Adipocyte (in vitro differentiated cells): ENCODE measurements at regions not wholly inside any gene's neighbourhood (a gene's known extent, or its start where the extent isn't known, plus 50 kb on each side); places are given as distances from the start of the nearest gene placed in this dataset.

Experiments used
- DNase-seq: peaks from one replicate; pipeline ENCODE4 v3.0.0-alpha.2; 2015; ENCODE audit warnings: low read depth
- H3K27me3 ChIP-seq: replicated peaks from 2 replicates; pipeline ENCODE4 v1.7.0; 2013; ENCODE audit warnings: mild to moderate bottlenecking, low read length, moderate library complexity; ENCODE audit not compliant: control insufficient read depth, insufficient read depth
- H3K36me3 ChIP-seq: 2 replicates; pipeline ENCODE4 v1.7.0; 2013; ENCODE audit warnings: low read length, mild to moderate bottlenecking, moderate library complexity; ENCODE audit not compliant: control insufficient read depth, insufficient read depth, severe bottlenecking
- H3K4me1 ChIP-seq: 2 replicates; pipeline ENCODE4 v1.7.0; 2013; ENCODE audit warnings: mild to moderate bottlenecking, low read length, moderate library complexity; ENCODE audit not compliant: control insufficient read depth, insufficient read depth
- H3K4me3 ChIP-seq: 2 replicates; pipeline ENCODE4 v1.7.0; 2013; ENCODE audit warnings: mild to moderate bottlenecking, low read length, moderate library complexity
- H3K9ac ChIP-seq: 2 replicates; pipeline ENCODE4 v1.7.0; 2013; ENCODE audit warnings: mild to moderate bottlenecking, low read length, moderate library complexity
- H3K9me3 ChIP-seq: 2 replicates; pipeline ENCODE4 v1.7.0; 2013; ENCODE audit warnings: mild to moderate bottlenecking, low read length, moderate library complexity; ENCODE audit not compliant: control insufficient read depth

GRCh38 chr13:107712145-107712860 lies 503.0 kb downstream of the LIG4 start:
- H3K4me3 ChIP-seq = no peak overlapping the region
- H3K9ac ChIP-seq = no peak overlapping the region
- H3K27me3 ChIP-seq = no peaks in the 10 kb centered on the region
- no peaks in the 10 kb centered on the region for H3K36me3 ChIP-seq
- H3K9me3 ChIP-seq = no peaks in the 10 kb centered on the region
- no peak for DNase-seq
- no peaks in the 10 kb centered on the region for H3K4me1 ChIP-seq

- no peak for DNase-seq
- no peaks in the 10 kb centered on the region for H3K4me1 ChIP-seq
- no peak overlapping the region for H3K9ac ChIP-seq
- H3K9me3 ChIP-seq = no peaks in the 10 kb centered on the region
- H3K4me3 ChIP-seq = no peak overlapping the region
- no peaks in the 10 kb centered on the region for H3K27me3 ChIP-seq
- no peaks in the 10 kb centered on the region for H3K36me3 ChIP-seq
These were observed 525.2 kb downstream of the LIG4 start for GRCh38 chr13:107690181-107690580.

- no peak for DNase-seq
- no peak overlapping the region for H3K4me3 ChIP-seq
- H3K36me3 ChIP-seq = no peaks in the 10 kb centered on the region
- H3K27me3 ChIP-seq = no peaks in the 10 kb centered on the region
- no peak overlapping the region for H3K9ac ChIP-seq
- no peaks in the 10 kb centered on the region for H3K9me3 ChIP-seq
- H3K4me1 ChIP-seq = no peaks in the 10 kb centered on the region
These were observed 529.5 kb downstream of the LIG4 start for GRCh38 chr13:107685876-107686275.

GRCh38 chr13:107681600-107681999 lies 533.7 kb downstream of the LIG4 start:
- no peak for DNase-seq
- no peaks in the 10 kb centered on the region for H3K9me3 ChIP-seq
- H3K27me3 ChIP-seq = no peaks in the 10 kb centered on the region
- no peaks in the 10 kb centered on the region for H3K4me1 ChIP-seq
- H3K9ac ChIP-seq = no peak overlapping the region
- no peak overlapping the region for H3K4me3 ChIP-seq
- H3K36me3 ChIP-seq = no peaks in the 10 kb centered on the region

GRCh38 chr13:107680115-107680514 lies 535.2 kb downstream of the LIG4 start:
- Histone ChIP-seq H3K36me3 (no peaks in the 10 kb centered on the region), H3K9ac (no peak overlapping the region), H3K4me1 (no peaks in the 10 kb centered on the region), H3K4me3 (no peak overlapping the region), H3K9me3 (no peaks in the 10 kb centered on the region), H3K27me3 (no peaks in the 10 kb centered on the region)
- DNase-seq = no peak

- Histone ChIP-seq H3K4me3 (no peak overlapping the region), H3K27me3 (no peaks in the 10 kb centered on the region), H3K9me3 (no peaks in the 10 kb centered on the region), H3K9ac (no peak overlapping the region), H3K4me1 (no peaks in the 10 kb centered on the region), H3K36me3 (no peaks in the 10 kb centered on the region)
- peak; percentile 17 for DNase-seq
These were observed 537.2 kb downstream of the LIG4 start for GRCh38 chr13:107678075-107678689.

- DNase-seq = no peak
- Histone ChIP-seq H3K36me3 (no peaks in the 10 kb centered on the region), H3K4me1 (no peaks in the 10 kb centered on the region), H3K27me3 (no peaks in the 10 kb centered on the region), H3K9me3 (no peaks in the 10 kb centered on the region), H3K4me3 (no peak overlapping the region), H3K9ac (no peak overlapping the region)
These were observed 539.3 kb downstream of the LIG4 start for GRCh38 chr13:107675847-107676550.

- DNase-seq = no peak
- H3K36me3 ChIP-seq = no peaks in the 10 kb centered on the region
- H3K4me1 ChIP-seq = no peaks in the 10 kb centered on the region
- H3K9me3 ChIP-seq = no peaks in the 10 kb centered on the region
- no peak overlapping the region for H3K4me3 ChIP-seq
- H3K27me3 ChIP-seq = no peaks in the 10 kb centered on the region
- no peak overlapping the region for H3K9ac ChIP-seq
These were observed 545.8 kb downstream of the LIG4 start for GRCh38 chr13:107669391-107669993.

- H3K27me3 ChIP-seq = no peaks in the 10 kb centered on the region
- no peak for DNase-seq
- H3K9ac ChIP-seq = no peak overlapping the region
- H3K9me3 ChIP-seq = no peaks in the 10 kb centered on the region
- no peaks in the 10 kb centered on the region for H3K36me3 ChIP-seq
- H3K4me3 ChIP-seq = no peak overlapping the region
- no peaks in the 10 kb centered on the region for H3K4me1 ChIP-seq
These were observed 549.3 kb downstream of the LIG4 start for GRCh38 chr13:107665926-107666458.

GRCh38 chr13:107650081-107650701 lies 565.1 kb downstream of the LIG4 start:
- DNase-seq = peak; percentile 89
- no peaks in the 10 kb centered on the region for H3K36me3 ChIP-seq
- H3K9me3 ChIP-seq = no peaks in the 10 kb centered on the region
- H3K9ac ChIP-seq = no peak overlapping the region
- no peaks in the 10 kb centered on the region for H3K27me3 ChIP-seq
- no peaks in the 10 kb centered on the region for H3K4me1 ChIP-seq
- H3K4me3 ChIP-seq = no peak overlapping the region

GRCh38 chr13:107649079-107649478 lies 566.3 kb downstream of the LIG4 start:
- no peak overlapping the region for H3K4me3 ChIP-seq
- no peaks in the 10 kb centered on the region for H3K27me3 ChIP-seq
- H3K4me1 ChIP-seq = no peaks in the 10 kb centered on the region
- H3K9ac ChIP-seq = no peak overlapping the region
- peak; percentile 24 for DNase-seq
- H3K9me3 ChIP-seq = no peaks in the 10 kb centered on the region
- no peaks in the 10 kb centered on the region for H3K36me3 ChIP-seq
